MM.1S (cell line): ENCODE measurements at regions not wholly inside any gene's neighbourhood (a gene's known extent, or its start where the extent isn't known, plus 50 kb on each side); places are given as distances from the start of the nearest gene placed in this dataset.

Experiments
- DNase-seq: peaks from one replicate; pipeline ENCODE4 v3.0.0-alpha.2; 2015
- H2AFZ ChIP-seq: fragments of 300-600 bp; sonication (generic); 2 replicates; pipeline ENCODE4 v1.6.0; 2016; ENCODE audit warnings: antibody characterized with exemption, low read length
- H3F3A ChIP-seq: fragments of 300-600 bp; sonication (generic); 2 replicates; pipeline ENCODE4 v1.6.1; 2016; ENCODE audit warnings: mild to moderate bottlenecking, antibody characterized with exemption, low read length, moderate library complexity, mixed read lengths; ENCODE audit not compliant: insufficient read depth
- H3K27ac ChIP-seq: fragments of 300-600 bp; sonication (generic); 2 replicates; pipeline ENCODE4 v1.5.1; 2016; ENCODE audit warnings: mild to moderate bottlenecking, low read length
- H3K27me3 ChIP-seq: fragments of 300-600 bp; sonication (generic); replicated peaks from 2 replicates; pipeline ENCODE4 v1.6.0; 2016; ENCODE audit warnings: low read length; ENCODE audit not compliant: insufficient read depth
- H3K36me3 ChIP-seq: fragments of 300-600 bp; sonication (generic); replicated peaks from 2 replicates; pipeline ENCODE4 v1.6.1; 2016; ENCODE audit warnings: mild to moderate bottlenecking, low read length, mixed read lengths; ENCODE audit not compliant: insufficient read depth
- H3K4me1 ChIP-seq: fragments of 300-600 bp; sonication (generic); 2 replicates; pipeline ENCODE4 v1.6.1; 2016; ENCODE audit warnings: low read length, mixed read lengths
- H3K4me2 ChIP-seq: fragments of 300-600 bp; sonication (generic); 2 replicates; pipeline ENCODE4 v1.6.0; 2016; ENCODE audit warnings: low read depth, low read length
- H3K4me3 ChIP-seq: fragments of 300-600 bp; sonication (generic); 2 replicates; pipeline ENCODE4 v1.5.1; 2016; ENCODE audit warnings: low read length, mixed read lengths
- H3K79me2 ChIP-seq: fragments of 300-600 bp; sonication (generic); 2 replicates; pipeline ENCODE4 v1.6.1; 2016; ENCODE audit warnings: mixed run types, low read length, mixed read lengths
- H3K9ac ChIP-seq: fragments of 300-600 bp; sonication (generic); 2 replicates; pipeline ENCODE4 v1.6.1; 2016; ENCODE audit warnings: low read length, mixed read lengths
- H3K9me2 ChIP-seq: fragments of 300-600 bp; sonication (generic); replicated peaks from 2 replicates; pipeline ENCODE4 v1.6.1; 2016; ENCODE audit warnings: mild to moderate bottlenecking, low read length, mixed read lengths; ENCODE audit not compliant: insufficient read depth
- H3K9me3 ChIP-seq: fragments of 300-600 bp; sonication (generic); replicated peaks from 2 replicates; pipeline ENCODE4 v1.6.1; 2016; ENCODE audit warnings: mild to moderate bottlenecking, low read length, mixed read lengths; ENCODE audit not compliant: insufficient read depth
- H4K20me1 ChIP-seq: fragments of 300-600 bp; sonication (generic); 2 replicates; pipeline ENCODE4 v1.6.1; 2016; ENCODE audit warnings: mild to moderate bottlenecking, low read length, moderate library complexity, mixed read lengths; ENCODE audit not compliant: insufficient read depth
- CTCF ChIP-seq: fragments of 300-600 bp; sonication (generic); IDR thresholded peaks from 2 replicates; pipeline ENCODE4 v1.5.1; 2016; ENCODE audit warnings: antibody characterized with exemption, low read length, mixed read lengths
- EZH2 ChIP-seq: fragments of 300-600 bp; sonication (generic); optimal IDR thresholded peaks from 2 replicates; pipeline ENCODE3; 2017; ENCODE audit warnings: low read depth, mild to moderate bottlenecking, antibody characterized with exemption, low read length, mixed read lengths
- EZH2phosphoT487 ChIP-seq: fragments of 300-600 bp; sonication (generic); IDR thresholded peaks from 2 replicates; pipeline ENCODE4 v1.6.1; 2018; ENCODE audit warnings: antibody characterized with exemption, low read length

GRCh38 chr11:70913715-70914231 is 338.6 kb downstream of the SHANK2 start:
- Histone ChIP-seq H2AFZ (no peak overlapping the region), H3K27me3 (peaks cover 74% of the 10 kb centered on the region), H3K9me3 (no peaks in the 10 kb centered on the region), H3K4me2 (no peak overlapping the region), H3K27ac (no peak overlapping the region), H3K36me3 (no peaks in the 10 kb centered on the region), H3K4me3 (no peak overlapping the region), H3F3A (no peaks in the 10 kb centered on the region), H3K79me2 (no peaks in the 10 kb centered on the region), H3K9me2 (no peaks in the 10 kb centered on the region), H3K9ac (no peak overlapping the region), H4K20me1 (no peaks in the 10 kb centered on the region), H3K4me1 (no peaks in the 10 kb centered on the region)
- DNase-seq = peak; percentile 9
- TF ChIP-seq EZH2 (no peak), CTCF (no peak), EZH2phosphoT487 (no peak)

- Histone ChIP-seq H3K27ac (no peak overlapping the region), H3K4me2 (no peak overlapping the region), H4K20me1 (no peaks in the 10 kb centered on the region), H3K9ac (no peak overlapping the region), H3K27me3 (peaks cover 75% of the 10 kb centered on the region), H3K4me3 (no peak overlapping the region), H3K9me3 (no peaks in the 10 kb centered on the region), H3K4me1 (no peaks in the 10 kb centered on the region), H2AFZ (no peak overlapping the region), H3K36me3 (no peaks in the 10 kb centered on the region), H3K79me2 (no peaks in the 10 kb centered on the region), H3K9me2 (no peaks in the 10 kb centered on the region), H3F3A (no peaks in the 10 kb centered on the region)
- no peak for TF ChIP-seq EZH2phosphoT487
- TF ChIP-seq EZH2 = no peak
- TF ChIP-seq CTCF = no peak
- no peak for DNase-seq
These were observed 337.9 kb downstream of the SHANK2 start for GRCh38 chr11:70914496-70914895.

GRCh38 chr11:70915158-70915985 is 337.0 kb downstream of the SHANK2 start:
- H3K4me1 ChIP-seq = no peaks in the 10 kb centered on the region
- no peaks in the 10 kb centered on the region for H3F3A ChIP-seq
- H3K9ac ChIP-seq = no peak overlapping the region
- H3K79me2 ChIP-seq = no peaks in the 10 kb centered on the region
- TF ChIP-seq EZH2 (no peak), EZH2phosphoT487 (no peak), CTCF (no peak)
- no peak overlapping the region for H3K4me2 ChIP-seq
- no peak overlapping the region for H3K4me3 ChIP-seq
- peaks cover 75% of the 10 kb centered on the region for H3K27me3 ChIP-seq
- H3K9me3 ChIP-seq = no peaks in the 10 kb centered on the region
- H4K20me1 ChIP-seq = no peaks in the 10 kb centered on the region
- no peak overlapping the region for H3K27ac ChIP-seq
- DNase-seq = no peak
- H3K9me2 ChIP-seq = no peaks in the 10 kb centered on the region
- no peak overlapping the region for H2AFZ ChIP-seq
- no peaks in the 10 kb centered on the region for H3K36me3 ChIP-seq
